ENCODE measurements at regions not wholly inside any gene's neighbourhood (a gene's known extent, or its start where the extent isn't known, plus 50 kb on each side); places are given as distances from the start of the nearest gene placed in this dataset.
"Not testable (repeated sequence)": the region's sequence is repeated elsewhere in the genome, so short reads cannot be mapped to it uniquely, and the experiment has no call there.

GRCh38 chr2:64925930-64926722, 63.1 kb upstream of the SLC1A4 start:
- TF ChIP-seq CTCF (IDR thresholded peaks at IDR 0.05); POLR2AphosphoS5 (IDR thresholded peaks at IDR 0.05); POLR2A (IDR thresholded peaks at IDR 0.05); EP300 (IDR thresholded peaks at IDR 0.05; ENCODE audit: low read depth): not testable (repeated sequence)

Measured in transverse colon (tissue), 4 donors.